HepG2 (cell line): ENCODE measurements at regions not wholly inside any gene's neighbourhood (a gene's known extent, or its start where the extent isn't known, plus 50 kb on each side); places are given as distances from the start of the nearest gene placed in this dataset.

Experiments
- CERS6 ChIP-seq: sonication (generic); formaldehyde crosslinking; IDR thresholded peaks from 2 replicates; pipeline ENCODE4 v1.5.0; 2020; ENCODE audit warnings: missing genetic modification reagents
- FOXP1 ChIP-seq, 2 experiments: fragments of 450-650 bp in 1 of 2; IDR thresholded peaks; 2 replicates each; pipeline ENCODE4 v1.6.1; 2017 to 2018; ENCODE audit warnings: antibody characterized with exemption in 1 of 2
- SMAD1 ChIP-seq: sonication (generic); formaldehyde crosslinking; IDR thresholded peaks from 2 replicates; pipeline ENCODE4 v1.4.0; 2020; ENCODE audit warnings: missing genetic modification reagents, low read depth, mild to moderate bottlenecking, borderline replicate concordance
- SNAPC5 ChIP-seq: sonication (generic); formaldehyde crosslinking; IDR thresholded peaks from 2 replicates; pipeline ENCODE4 v1.8.1; 2023; ENCODE audit warnings: mild to moderate bottlenecking, missing genetic modification reagents, borderline replicate concordance
- ZNF484 ChIP-seq: sonication (generic); formaldehyde crosslinking; IDR thresholded peaks from 2 replicates; pipeline ENCODE4 v1.5.1; 2020; ENCODE audit warnings: mild to moderate bottlenecking, low read depth, missing genetic modification reagents, borderline replicate concordance
- TF ChIP-seq, protein P1 (sequence below): IDR thresholded peaks from 2 replicates; pipeline ENCODE4 v1.6.1; 2016; ENCODE audit warnings: low read depth, borderline replicate concordance

- no peak for TF ChIP-seq ZNF484 (CRISPR knock-in tag)
- TF ChIP-seq SMAD1 = no peak
- TF ChIP-seq FOXP1 (IDR thresholded peaks at IDR 0.05) = no peak
- no peak for TF ChIP-seq FOXP1 (CRISPR knock-in tag; IDR thresholded peaks at IDR 0.05)
- TF ChIP-seq CERS6 (CRISPR knock-in tag) = no peak
- TF ChIP-seq, protein P1, sequence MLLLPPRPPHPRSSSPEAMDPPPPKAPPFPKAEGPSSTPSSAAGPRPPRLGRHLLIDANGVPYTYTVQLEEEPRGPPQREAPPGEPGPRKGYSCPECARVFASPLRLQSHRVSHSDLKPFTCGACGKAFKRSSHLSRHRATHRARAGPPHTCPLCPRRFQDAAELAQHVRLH (CRISPR knock-in tag) = no peak
- TF ChIP-seq SNAPC5 = no peak
These were observed 217.3 kb downstream of the MID1IP1 start for GRCh38 chrX:39018541-39018940.
